Activated CD8-positive, alpha-beta T cell treated with anti-CD3 and anti-CD28 coated beads for 36 hours (primary cell): ENCODE measurements at regions not wholly inside any gene's neighbourhood (a gene's known extent, or its start where the extent isn't known, plus 50 kb on each side); places are given as distances from the start of the nearest gene placed in this dataset.
"Not testable (repeated sequence)": the region's sequence is repeated elsewhere in the genome, so short reads cannot be mapped to it uniquely, and the experiment has no call there.

Experiments used
- ATAC-seq: fragments of 200-7000 bp; cut with Tn5 transposase; one replicate; pipeline ENCODE4 v1.10.0; 2021; ENCODE audit warnings: mild to moderate bottlenecking, moderate library complexity
- CTCF ChIA-PET: fragments of 350-600 bp; sonication (Branson Sonifier 250); formaldehyde crosslinking; loops from one replicate; lab custom pipeline; 2021; ENCODE audit warnings: antibody characterized with exemption; lab: Charles Lee
- POLR2A ChIA-PET: fragments of 350-600 bp; sonication (Branson Sonifier 250); formaldehyde crosslinking; loops from one replicate; lab custom pipeline; 2021; ENCODE audit warnings: antibody characterized with exemption; lab: Charles Lee
- DNase-seq: peaks from one replicate; pipeline ENCODE4 v3.0.0-alpha.2; 2020
- H3K27ac Mint-ChIP-seq: one replicate; pipeline ENCODE4 v1.8.0; 2021; ENCODE audit warnings: mild to moderate bottlenecking, mixed read lengths
- H3K27me3 Mint-ChIP-seq: one replicate; pipeline ENCODE4 v1.8.0; 2021; ENCODE audit warnings: mixed read lengths
- H3K36me3 Mint-ChIP-seq: one replicate; pipeline ENCODE4 v1.8.0; 2021; ENCODE audit warnings: low read depth, mixed read lengths
- H3K4me1 Mint-ChIP-seq: one replicate; pipeline ENCODE4 v1.8.0; 2021; ENCODE audit warnings: low read depth, mixed read lengths
- H3K4me3 Mint-ChIP-seq: one replicate; pipeline ENCODE4 v1.8.0; 2021; ENCODE audit warnings: mild to moderate bottlenecking, moderate library complexity, mixed read lengths
- H3K9me3 Mint-ChIP-seq: one replicate; pipeline ENCODE4 v1.8.0; 2021; ENCODE audit warnings: mixed read lengths
- intact Hi-C: fragments of 100-400 bp; cut with micrococcal nuclease; formaldehyde crosslinking; loops from one replicate; pipeline ENCODE4 v1.10.0; 2022
- TF ChIP-seq, protein P1 (sequence below): fragments of 200-600 bp; IDR thresholded peaks from one replicate; pipeline ENCODE4 v1.8.0; 2022; ENCODE audit warnings: antibody characterized with exemption, mild to moderate bottlenecking

DNA sequence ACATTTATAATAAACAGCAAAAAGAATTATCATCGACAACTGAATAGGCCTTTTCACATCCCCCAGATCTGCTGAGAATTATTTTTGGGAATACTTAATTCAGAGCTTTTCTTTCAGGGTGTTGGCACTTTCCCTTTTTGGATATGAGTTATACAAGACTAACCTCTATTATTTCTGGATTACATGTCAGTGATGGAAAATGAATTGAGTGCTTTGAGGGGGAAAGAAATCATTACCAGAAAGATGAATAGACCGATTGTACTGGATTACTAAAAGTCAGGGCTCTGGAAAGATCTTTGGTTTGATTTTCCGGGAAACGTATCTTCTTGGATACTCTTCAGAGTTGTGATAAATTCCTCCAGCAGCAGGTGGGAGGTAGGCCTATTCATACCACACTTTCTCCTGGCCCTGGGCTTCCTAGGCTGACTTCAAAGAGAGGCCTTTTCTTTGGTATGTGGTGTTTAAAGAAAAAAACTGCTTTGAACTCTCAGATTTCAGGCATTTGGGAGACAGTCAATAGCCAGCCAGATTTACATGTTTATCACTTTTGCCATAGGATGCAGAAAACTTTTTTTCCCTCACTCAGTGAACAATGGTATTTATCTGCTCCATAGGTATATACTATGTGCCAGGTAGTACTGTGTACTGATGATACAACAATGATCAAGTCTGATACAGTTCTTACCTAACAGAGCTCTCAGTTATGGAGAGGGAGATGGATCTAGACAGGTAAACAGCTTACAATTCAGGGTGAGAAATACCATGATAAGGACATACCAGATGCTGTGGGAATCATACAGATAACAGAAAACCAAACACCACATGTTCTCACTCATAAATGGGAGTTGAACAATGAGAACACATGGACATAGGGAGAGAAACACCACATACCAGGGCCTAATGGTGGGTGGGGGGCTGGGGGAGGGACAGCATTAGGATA lies 63.3 kb upstream of the ACTR3 start:
- H3K4me3 Mint-ChIP-seq: no peak overlapping the region
- TF ChIP-seq, protein P1, sequence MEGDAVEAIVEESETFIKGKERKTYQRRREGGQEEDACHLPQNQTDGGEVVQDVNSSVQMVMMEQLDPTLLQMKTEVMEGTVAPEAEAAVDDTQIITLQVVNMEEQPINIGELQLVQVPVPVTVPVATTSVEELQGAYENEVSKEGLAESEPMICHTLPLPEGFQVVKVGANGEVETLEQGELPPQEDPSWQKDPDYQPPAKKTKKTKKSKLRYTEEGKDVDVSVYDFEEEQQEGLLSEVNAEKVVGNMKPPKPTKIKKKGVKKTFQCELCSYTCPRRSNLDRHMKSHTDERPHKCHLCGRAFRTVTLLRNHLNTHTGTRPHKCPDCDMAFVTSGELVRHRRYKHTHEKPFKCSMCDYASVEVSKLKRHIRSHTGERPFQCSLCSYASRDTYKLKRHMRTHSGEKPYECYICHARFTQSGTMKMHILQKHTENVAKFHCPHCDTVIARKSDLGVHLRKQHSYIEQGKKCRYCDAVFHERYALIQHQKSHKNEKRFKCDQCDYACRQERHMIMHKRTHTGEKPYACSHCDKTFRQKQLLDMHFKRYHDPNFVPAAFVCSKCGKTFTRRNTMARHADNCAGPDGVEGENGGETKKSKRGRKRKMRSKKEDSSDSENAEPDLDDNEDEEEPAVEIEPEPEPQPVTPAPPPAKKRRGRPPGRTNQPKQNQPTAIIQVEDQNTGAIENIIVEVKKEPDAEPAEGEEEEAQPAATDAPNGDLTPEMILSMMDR: no peak

DNA sequence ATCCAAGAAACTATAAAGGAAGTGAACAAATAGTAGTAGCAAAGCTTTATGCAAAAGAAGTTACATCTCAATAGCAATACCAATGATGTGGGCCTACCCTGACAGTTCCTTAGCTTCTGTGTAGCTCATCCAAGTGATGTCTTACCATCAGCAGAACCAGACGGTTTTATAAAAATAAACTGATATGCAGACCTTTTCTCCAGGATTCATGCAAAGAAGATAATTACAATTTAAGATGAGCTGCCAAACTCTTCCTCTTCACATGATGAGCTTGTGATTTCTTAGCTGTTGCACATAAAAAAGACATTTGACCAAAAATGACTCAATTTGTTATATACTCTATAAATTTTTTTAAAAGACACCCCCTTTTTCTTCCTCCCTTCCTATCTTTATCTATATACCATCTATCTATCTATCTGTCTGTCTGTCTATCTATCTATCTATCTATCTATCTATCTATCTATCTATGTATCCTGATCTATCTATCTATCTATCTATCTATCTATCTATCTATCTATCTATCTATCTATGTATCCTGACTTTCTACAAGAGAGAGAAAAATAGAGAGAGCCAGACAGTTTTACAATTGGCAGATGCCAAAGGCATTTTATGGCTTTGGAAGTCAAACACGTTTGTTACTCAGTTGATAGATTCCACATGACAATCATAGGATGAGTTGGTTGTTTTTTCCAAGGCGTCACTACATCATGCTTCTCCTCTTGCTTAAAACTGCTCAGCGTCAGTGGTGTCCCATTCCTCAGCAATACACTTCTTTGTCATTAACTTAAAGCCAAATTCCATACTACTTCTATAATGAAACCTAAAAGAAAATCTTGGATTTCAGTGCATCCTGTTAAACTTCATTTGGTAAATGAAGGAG lies 65.9 kb upstream of the ACTR3 start:
- H3K4me3 Mint-ChIP-seq: no peak overlapping the region
- TF ChIP-seq, protein P1: no peak
- H3K27ac Mint-ChIP-seq: no peak overlapping the region
- intact Hi-C loops: no loop called here
- POLR2A ChIA-PET: no interaction called here
- no peak for ATAC-seq
- CTCF ChIA-PET: interaction anchor here (0.6 kb wide), 1 partner anchor 81 kb away, joined by 3 read pairs; no protein-coding TSS in a partner anchor
- no peaks in the 10 kb centered on the region for H3K27me3 Mint-ChIP-seq
- no peaks in the 10 kb centered on the region for H3K4me1 Mint-ChIP-seq
- H3K9me3 Mint-ChIP-seq: no peaks in the 10 kb centered on the region
- DNase-seq: no peak
- H3K36me3 Mint-ChIP-seq: no peaks in the 10 kb centered on the region

More for the DNA sequence above, 63.3 kb upstream of the ACTR3 start:
- no peak overlapping the region for H3K27ac Mint-ChIP-seq
- ChIA-PET CTCF (no interaction called here), POLR2A (no interaction called here)
- DNase-seq (no peak), ATAC-seq (no peak)
- no peaks in the 10 kb centered on the region for H3K27me3 Mint-ChIP-seq
- H3K9me3 Mint-ChIP-seq: no peaks in the 10 kb centered on the region
- H3K36me3 Mint-ChIP-seq: no peaks in the 10 kb centered on the region
- intact Hi-C loops: no loop called here
- H3K4me1 Mint-ChIP-seq: no peaks in the 10 kb centered on the region

DNA sequence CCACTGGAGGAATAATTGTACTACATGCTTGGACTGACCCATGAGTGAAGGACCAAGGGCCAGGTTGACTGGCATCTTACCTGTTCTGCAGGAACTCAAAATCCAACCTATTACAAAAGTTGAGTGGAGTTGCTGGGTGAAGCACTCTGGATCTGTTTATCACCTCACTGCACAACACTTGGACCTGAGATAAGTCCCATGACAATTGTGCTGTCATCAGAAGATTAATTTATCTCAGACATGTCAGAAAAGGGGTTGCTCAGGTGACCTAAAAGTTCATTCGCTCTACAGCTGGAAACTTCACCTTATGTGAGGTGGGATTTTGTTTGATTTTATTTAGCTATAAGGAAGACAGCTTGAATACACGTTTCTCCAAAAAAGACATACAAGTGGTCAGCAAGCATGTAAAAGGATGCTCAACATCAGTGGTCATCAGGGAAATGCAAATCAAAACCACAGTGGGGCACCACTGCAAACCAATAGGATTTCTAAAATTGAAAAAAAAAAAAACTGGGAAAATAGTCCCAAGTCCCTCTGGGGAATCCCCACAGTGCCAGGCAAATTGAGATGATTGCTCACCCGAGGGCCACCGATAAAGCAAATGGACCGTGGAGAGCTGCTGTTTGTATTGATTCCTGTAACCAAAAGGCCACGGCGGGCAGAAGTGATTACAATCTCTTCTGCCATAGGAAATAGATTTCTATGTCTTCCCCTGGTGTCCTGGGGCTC lies 65.8 kb upstream of the SLC35F5 start:
- Mint-ChIP-seq H3K27ac (no peak overlapping the region), H3K36me3 (no peaks in the 10 kb centered on the region), H3K27me3 (no peaks in the 10 kb centered on the region), H3K4me1 (no peaks in the 10 kb centered on the region), H3K4me3 (no peak overlapping the region), H3K9me3 (no peaks in the 10 kb centered on the region)
- TF ChIP-seq, protein P1: no peak
- intact Hi-C loops: no loop called here
- CTCF ChIA-PET: interaction anchor here (1.1 to 1.6 kb wide), 2 partner anchors 9 to 157 kb away, joined by 4 read pairs; no protein-coding TSS in a partner anchor
- POLR2A ChIA-PET: interaction anchor here (1.3 kb wide), 1 partner anchor 66 kb away, joined by 3 read pairs; the partner anchor contains the start of gene SLC35F5
- DNase-seq: no peak
- ATAC-seq: no peak

DNA sequence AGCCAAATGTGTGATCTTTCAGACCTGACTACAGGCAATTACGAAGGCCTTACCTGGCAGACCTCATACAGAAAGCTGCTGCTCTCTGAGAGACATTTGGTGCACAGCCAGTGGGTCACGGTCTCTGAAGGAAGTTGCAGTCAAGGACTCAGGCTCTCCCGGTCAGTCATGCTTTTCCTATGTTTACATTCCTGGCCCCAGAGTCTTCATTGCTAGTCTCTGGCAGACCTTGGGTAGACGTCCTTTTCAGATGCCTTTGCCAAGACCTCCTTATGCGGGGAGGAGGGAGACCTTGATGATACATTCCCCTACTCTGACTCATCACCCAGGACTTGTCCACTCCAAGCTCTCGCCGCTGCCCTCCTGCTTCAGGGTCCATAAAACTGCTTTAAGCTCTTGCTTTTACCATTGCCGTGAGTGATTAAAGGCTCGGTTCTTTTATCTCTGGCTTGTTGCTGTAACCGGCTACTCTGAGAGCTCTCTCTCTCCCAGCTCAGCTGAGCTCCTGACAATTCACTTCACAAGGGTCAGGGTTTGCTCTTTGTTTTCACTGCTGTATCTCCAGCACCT lies 62.0 kb upstream of the SLC35F5 start:
- H3K36me3 Mint-ChIP-seq: no peaks in the 10 kb centered on the region
- ATAC-seq: no peak
- intact Hi-C loops: no loop called here
- H3K9me3 Mint-ChIP-seq: no peaks in the 10 kb centered on the region
- H3K4me1 Mint-ChIP-seq: no peaks in the 10 kb centered on the region
- DNase-seq: no peak
- no peak overlapping the region for H3K27ac Mint-ChIP-seq
- H3K4me3 Mint-ChIP-seq: no peak overlapping the region
- CTCF ChIA-PET: interaction anchor here (1.2 to 1.6 kb wide), 2 partner anchors 23 to 145 kb away, joined by 3 read pairs; no protein-coding TSS in a partner anchor
- TF ChIP-seq, protein P1: no peak
- no peaks in the 10 kb centered on the region for H3K27me3 Mint-ChIP-seq
- POLR2A ChIA-PET: no interaction called here

DNA sequence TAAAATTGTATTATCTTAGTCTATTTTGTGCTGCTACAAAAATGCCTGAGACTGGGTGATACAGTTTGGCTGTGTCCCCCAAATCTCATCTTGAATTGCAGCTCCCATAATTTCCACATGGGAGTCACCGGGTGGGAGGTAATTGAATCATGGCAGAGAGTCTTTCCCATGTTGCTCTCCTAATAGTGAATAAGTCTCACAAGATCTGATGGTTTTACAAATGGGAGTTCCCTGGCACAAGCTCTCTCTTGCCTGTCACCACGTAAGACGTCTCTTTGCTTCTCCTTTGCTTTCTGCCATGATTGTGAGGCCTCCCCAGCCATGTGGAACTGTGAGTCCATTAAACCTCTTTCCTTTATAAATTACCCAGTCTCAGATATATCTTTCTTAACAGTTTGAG lies 57.0 kb upstream of the SLC35F5 start:
- ATAC-seq, intact Hi-C loops, H3K27me3 Mint-ChIP-seq, H3K27ac Mint-ChIP-seq, H3K36me3 Mint-ChIP-seq, H3K4me3 Mint-ChIP-seq, CTCF ChIA-PET, POLR2A ChIA-PET, DNase-seq, H3K4me1 Mint-ChIP-seq, H3K9me3 Mint-ChIP-seq: not testable (repeated sequence)
